ENCODE measurements at regions not wholly inside any gene's neighbourhood (a gene's known extent, or its start where the extent isn't known, plus 50 kb on each side); places are given as distances from the start of the nearest gene placed in this dataset.
A peak's percentile ranks its signal among the peaks of the same experiment; 100 is the strongest.

DNA sequence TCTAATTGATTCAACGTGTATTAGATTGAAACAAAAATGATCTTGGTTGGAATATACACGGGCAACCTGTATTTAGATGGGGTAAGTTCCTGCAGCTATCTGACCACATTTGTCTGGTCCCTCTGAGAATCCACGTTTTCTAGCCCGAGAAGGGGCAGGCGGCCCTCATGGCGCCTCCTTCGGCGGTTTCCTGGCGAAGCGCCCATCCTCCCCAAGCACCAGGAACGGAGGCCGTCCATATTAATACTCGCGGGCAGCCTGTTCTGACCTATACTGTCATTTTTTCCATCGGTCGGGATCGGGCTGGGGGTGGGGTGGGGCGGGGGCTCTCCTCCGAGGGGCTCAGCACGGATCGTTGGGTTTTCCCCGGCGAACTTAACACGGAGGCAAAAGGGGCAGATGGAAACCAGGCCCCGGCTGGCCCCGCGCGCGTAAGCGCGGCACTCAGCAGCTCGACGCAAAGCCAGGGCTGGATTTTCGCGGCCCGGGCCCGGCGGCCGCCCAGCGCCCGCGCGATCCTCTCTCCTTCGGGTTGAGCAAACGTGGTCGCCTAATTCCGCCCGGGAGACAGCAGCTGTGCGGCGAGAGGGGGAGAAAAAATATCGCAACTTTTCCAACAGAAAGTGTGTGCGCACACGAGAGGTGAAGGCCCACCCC is 77.2 kb upstream of the BCOR start:
- peak; percentile 48 for DNase-seq

DNA sequence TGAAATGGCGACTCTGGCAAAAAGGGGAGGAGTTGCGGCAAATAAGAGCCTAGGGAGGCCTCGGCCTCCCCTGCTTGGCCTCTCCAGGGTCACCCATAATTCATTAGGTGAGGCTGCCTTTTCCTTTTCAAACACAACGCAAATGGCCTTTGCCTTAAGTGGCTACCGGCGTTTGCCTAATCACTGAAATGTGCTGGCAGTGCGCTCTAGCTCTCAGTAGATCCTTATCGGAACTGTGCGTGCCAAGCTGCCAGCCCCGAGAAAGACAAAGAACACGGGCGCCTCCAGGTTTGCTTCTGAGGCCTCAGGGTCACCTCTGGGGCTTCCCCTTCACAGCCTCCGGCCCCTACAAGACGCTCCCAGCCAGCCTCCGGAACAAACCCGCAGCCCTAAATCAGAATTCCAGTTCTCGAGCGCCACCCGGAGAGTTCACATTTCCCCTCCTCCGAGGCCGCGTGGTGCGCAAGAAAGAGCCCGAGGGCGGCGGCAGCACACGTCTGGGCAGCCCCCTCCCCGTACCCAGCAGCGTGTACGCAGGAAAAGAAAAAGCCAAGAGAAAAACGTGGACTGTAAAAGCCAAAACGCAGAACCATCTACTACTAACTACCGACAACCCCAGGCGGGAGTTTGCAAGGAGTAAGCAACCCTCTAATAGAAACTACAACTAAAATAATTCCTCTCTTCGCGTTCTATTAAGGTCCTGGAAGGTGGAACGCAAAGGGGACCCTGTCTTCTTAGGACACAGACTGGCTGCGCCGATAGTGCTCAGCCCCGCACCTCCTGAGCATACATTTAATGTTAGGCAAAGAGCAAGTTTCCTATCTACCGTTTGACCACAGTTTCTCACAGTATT is 76.5 kb upstream of the BCOR start:
- DNase-seq, result peak; percentile 36

DNA sequence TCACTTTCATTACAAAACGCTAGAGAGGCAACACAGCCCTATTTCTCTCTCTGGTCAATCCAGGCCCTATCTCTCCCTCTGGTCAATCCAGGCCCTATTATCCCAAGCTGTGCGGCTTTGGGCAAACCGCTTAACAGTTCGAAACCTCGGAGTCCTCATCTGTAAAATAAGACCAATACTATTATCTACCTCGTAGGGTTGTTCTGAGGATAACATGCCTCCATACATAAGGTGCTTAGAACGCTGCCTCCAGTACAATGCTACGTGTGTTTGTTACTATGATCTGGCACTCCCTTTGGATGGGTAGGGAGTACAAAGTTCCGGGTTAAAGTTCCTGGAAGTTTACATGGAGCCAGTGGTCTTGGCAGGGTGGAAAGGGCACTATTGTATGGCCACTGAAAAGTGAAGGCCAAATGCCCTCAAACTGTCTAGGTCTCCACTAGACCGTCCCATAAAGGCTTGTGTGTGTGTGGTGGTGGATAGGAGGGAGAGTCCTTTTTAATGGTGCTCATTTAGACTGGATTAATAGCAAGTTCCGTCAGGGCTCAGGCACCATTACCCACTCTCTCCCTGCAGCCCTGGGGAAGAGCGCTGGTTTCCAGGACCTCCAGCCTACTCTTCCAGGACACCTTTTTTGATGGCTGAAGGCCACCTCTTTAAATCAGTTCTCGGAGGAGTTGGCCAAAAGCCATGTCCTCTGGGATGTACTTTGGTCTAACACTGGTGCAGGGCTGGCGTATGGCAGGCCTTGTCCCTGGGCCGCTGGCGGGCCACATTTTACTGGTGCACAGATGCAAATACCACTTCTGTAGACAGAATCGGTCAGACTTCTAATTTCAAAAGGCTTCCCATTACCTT is 75.6 kb upstream of the BCOR start:
- no peak for DNase-seq

DNA sequence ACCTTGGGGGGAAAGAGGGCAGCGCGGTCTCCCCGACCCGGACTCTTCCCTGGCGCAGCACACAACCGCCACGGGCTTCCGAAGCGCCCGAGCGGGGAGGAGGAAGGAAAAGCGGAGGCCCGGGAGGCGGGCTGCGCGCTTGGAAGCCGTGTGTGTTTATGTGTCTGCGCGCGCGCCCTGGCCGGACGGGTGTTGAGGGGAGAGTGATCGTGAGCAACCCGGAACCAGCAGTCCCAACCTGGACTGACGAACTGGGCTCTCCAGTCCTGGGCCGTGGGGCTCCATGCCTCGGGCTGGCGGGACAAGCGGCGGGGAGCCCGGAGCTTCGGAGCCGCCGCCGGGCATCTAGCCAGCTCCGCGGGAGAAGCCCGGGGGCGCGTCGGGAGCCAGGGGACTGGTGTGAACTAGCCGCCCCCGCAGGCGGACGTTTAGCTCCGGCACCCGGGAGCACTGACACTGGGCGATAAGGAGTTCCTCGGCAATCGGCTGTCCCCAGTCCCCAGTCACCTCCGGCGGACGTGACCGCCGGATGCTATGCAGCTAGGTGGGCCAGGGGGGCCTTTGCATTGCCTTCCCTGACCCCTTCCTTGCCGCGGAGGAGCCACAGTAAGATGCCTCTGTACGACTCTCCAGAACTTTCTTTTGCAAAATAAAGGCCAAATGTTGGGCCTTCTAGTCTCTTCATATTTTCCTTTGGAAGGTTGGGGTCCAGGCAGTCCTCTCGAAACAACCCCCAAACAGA is 74.8 kb upstream of the BCOR start:
- DNase-seq, result no peak

DNA sequence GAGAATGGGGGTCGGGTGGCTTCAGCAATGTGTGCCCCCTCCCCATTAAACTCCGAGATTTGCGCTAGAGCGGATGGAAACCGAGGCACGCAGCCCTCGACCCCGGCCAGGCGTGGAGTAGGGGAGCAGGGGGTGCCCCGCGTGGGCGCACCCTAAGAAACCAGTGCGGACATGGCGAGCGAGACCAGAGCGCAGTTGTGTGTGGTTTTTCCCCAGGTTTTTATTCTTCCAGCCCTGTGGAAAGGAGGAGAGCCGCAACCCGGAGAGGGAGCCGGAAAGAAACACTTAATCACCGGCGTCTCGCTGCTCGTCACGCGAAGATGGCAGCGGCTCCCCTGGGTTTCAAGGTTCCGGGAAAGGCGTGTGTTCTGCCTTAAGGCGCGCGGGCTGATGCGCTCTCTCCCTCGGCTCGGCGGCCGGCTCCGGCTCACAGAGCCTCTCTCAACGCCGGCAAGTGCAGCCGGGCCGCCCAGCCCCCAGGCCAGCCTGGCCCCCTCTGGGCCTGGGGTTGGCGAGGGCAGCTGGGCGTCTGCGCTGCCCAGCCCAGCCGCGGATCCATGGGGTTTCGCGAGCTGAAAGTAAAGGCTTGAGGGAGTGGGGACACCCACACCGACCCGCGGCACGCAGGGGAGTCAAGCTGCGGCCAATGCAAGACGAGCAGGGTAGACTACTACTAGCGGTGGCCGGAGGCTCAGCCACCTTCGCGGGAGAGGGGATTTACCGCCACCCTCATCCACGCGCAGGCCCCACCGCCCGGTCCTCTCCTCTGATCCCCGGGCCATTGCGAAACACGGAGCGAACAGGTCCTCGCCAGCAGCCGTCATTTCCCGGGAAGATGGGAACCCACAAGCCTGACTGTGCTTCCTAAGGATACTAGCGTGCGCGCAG is 74.0 kb upstream of the BCOR start:
- no peak for DNase-seq

DNA sequence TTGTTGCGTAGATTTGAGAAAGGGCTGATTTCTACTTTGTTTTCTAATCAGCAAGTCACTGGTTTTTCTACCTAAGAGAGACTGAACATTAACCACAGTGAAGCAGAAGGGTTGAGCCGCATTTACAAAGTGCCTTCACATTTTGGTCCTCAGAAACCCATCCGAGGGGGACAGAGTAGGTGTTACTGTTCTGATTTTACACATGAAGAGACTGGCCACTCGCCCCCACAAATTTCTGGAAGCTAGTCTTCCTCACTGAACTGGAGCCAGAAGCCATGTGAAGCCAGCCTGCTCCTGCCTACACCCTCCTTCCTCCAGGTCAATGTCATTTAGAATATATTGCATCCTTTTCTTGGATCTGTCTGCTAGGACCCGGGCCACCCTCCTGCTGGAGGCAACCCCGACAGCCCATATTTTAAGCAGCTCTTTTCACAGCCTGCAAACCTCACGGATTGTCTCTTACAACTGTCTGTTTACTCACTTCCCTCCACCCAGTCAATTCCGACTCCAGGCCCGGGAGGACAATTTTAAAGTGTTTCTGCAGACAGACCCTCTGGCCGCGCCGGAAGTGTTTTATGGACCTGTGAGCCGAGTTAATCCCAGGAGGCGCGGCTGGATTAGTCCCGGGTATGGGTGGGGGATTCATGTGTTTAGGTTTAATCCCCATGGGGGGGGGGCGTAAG is 73.2 kb upstream of the BCOR start:
- no peak for DNase-seq

DNA sequence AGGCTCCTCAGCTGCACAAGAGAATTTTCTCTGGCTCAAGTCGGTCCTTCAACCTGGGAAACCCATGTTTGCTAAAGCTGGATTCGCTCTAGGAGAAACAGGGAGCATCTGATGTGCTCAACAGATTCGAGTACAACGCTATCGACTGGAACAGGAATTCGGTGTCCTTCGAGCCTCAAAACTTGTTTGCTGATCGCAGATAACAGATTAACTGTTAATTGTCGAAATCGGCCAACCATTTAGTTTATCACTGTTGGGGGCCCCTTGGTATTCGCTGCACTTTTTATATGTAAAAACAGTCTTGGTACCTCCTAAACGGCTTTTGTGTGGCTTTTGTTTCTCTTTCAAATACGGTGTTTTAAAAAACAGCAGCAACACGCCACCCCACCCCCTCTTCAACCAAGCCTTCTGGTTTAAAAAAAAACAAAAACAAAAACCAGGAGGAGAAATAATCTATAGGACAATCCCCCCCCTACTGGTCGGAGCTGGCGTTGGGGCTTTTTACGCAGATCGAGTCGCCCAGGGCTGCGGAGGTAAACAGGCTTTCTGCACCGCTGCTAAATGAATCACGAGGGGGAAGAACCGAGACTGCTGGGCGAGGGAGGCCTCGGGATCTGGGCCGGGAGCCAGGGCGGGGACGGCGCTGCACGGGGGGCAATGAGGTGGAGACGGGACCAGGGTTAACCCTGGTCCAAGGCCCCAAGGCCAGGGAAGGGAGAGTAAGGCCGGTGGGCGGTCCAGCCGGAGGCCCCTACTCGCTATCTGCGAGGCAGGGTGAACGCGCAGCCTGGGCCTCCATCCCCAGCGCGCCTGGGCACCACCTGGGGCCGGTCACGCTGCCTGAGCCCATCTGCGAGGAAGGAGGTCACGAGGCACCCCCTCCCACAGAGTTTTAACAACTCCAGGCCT is 71.7 kb upstream of the BCOR start:
- DNase-seq, result peak; percentile 33

DNA sequence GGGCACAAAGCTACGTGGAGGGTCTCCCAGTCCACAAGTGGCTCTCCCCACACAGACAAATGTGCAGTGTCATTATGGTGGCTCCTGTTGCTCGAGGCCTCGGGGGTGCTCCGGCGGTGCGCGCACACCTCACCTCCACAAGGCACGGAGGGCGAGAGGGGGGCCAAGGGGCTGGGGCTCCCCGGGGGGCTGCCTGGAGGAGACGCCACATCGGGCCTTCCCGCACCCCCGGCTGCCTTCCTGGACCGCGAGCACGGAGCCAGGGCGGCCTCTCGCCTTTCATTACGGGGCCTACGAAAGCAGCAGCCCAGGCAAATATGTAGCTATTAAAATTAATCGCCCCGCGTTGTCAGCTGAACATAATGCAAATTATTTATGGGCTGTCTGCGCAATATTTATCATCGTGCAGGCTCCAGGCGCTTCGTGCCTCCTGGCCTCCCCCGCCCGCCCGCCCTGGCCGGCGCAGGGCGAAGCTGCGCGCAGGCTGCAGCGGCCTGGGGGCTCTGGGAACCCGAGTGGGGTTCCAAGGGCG is 70.8 kb upstream of the BCOR start:
- no peak for DNase-seq

DNA sequence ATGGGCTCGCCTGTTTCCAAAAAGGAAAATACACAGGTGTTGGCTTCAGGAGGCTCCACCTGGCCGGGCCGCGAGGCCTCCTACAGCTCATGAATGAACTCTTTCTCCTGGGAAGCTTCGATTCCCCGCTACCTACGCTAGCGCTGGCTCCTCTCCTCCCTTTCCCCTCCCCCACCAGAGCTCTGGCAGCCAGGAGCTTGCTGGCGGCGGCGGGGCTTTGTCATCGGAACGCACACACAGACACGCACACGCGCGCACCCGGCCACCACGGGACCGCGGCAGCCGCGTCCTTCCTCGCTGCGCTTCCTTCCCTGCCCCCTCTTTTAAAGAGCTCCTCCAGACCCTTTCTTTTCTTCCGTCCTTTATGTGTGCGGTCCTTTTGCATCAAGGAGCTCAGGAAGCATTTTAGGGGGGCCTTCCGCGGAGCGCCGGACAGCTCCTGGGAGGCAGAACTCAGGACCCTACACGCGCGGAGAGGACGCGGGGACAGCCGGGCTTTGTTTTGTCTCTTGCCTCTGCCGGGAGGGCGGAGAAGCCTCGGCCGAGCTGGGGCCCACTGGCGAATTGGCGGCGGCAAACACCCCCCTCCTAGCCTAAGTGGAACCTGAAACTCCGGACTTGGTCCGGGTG is 70.2 kb upstream of the BCOR start:
- DNase-seq, result no peak

DNA sequence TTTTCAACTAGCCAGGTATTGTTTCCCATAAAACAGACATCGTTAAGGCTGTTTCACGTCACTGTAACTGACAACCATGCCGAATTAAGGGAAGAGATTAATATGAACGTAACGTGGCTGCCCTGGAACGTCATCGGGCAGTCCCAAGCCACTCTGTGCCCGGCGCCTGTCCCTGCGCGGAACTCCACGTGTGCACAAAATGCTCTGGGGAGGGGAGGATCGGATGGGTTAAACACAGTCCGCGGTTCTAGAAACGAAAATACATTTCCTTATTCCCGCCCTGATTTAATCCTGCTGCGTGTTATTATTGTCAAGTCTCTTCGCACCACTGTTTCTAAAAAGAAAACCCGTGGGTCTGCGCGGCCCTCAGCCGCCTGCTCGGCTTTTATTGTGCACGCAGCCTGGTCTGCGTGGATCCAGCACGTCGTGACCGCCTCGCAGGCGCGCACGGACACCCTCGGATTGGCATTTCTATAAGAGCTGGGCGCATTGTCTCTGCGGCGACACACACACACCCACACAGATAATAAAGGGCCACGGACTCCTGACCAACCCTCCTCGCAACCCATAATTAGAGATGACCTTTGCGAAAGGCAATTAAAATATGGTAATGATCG is 69.6 kb upstream of the BCOR start:
- DNase-seq, result no peak

DNA sequence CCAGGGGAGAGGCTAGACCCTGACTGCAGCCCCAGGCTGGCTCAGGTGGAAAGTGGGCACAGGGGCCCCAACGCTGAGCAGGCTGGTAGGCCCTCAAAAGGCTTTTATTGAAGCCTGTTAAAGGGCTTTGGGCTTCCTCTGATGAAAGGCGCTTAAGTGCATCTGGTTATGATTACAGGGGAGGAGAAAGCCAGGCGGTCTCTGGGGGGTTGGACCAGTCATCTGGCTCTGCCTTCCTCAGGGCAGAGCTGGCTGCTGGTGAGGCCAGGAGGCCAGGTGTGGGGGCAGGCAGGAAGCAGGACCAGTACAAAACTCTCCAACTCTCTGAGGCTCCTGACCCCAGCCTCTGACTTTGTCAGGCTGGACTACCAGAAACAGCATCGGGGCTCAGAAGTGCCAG is 68.8 kb upstream of the BCOR start:
- no peak for DNase-seq

DNA sequence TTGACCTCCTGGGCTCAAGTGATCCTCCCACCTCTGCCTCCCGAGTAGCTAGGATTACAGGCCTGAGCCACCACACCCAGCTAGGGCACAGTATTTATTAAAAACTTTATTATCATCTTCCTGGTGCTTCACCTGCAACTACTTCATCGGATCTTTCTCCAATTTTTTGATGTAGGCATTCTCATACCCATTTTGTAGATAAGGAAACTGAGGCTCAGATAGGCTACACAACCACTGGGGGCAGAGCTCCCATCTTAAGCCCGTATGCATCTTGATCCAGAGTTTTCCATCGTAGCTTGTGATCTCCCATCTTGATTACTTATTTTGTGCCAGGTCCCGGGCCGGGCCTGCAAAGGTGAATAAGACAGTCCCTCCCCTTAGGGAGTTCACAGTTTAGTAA is 68.1 kb upstream of the BCOR start:
- no peak for DNase-seq

DNA sequence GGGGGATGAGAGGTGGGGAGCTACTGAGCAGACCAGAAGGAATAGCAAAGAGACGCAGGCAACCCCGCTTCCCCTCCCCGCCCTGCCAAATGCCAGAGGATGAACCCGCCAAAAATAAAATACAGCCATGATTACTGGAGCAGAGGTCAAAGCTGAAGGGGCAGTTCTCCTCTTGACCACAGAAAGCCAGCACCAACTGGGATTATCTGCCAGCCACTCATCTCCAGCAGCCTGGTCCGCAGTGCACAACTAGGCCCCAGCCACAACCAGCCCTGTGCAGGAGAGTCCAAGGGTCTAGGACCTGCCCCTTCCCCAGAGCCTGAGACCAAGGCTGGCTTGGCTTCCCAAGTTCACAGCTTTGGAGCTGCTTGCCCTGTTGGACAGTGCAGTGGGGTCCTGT is 67.4 kb upstream of the BCOR start:
- no peak for DNase-seq

DNA sequence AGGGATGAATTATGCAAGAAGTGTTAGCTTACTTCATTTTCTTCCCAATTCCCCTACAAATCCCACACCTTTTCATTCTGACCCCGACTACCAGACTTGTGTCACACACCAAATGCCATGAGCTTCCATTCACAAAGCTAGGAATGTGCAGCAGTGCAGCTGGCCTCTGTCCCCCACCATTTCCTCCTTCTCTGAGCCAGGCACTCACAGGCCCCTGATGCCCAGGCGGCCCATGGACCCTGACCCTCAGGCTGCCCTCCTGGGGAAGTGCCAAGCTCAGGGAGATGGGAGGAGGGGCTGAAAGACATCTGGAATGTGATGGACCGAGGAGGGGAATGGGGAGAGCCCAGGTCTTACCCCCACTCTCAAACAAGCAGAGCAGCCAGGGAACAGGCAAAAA is 67.0 kb upstream of the BCOR start:
- no peak for DNase-seq

DNA sequence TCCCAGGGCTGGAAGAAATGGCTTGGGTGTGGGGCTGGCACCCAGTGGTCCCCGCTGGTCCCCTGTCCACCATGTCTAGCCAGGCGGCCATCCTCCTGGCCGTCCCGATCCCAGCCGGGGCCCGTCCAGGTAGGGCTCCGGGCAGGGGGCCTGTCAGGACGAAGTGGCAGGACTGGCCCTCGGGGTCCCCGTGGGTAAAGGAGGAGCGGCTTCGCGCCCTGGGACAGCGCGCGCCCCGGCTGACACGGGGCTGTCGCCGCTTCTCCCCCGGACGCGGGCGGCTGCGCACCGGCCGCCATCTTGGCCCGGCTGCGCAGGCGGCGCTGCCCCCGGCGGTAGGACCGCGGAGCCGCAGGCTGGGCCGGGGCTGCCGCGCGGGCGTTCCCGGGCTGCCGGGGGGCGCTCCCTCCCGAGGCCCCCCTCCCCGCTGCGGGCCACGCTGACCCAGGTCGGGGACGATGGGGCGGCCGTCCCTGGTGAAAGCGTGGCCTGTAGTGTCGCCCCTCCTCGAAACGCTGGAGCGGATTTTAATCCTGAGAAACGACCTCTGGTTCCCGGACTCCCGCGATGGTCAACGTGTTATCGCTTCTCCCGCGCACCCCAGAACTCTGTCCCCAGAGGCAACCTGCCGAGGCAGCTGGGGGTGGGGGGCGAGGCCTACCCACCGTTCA is 60.4 kb upstream of the BCOR start:
- no peak for DNase-seq

DNA sequence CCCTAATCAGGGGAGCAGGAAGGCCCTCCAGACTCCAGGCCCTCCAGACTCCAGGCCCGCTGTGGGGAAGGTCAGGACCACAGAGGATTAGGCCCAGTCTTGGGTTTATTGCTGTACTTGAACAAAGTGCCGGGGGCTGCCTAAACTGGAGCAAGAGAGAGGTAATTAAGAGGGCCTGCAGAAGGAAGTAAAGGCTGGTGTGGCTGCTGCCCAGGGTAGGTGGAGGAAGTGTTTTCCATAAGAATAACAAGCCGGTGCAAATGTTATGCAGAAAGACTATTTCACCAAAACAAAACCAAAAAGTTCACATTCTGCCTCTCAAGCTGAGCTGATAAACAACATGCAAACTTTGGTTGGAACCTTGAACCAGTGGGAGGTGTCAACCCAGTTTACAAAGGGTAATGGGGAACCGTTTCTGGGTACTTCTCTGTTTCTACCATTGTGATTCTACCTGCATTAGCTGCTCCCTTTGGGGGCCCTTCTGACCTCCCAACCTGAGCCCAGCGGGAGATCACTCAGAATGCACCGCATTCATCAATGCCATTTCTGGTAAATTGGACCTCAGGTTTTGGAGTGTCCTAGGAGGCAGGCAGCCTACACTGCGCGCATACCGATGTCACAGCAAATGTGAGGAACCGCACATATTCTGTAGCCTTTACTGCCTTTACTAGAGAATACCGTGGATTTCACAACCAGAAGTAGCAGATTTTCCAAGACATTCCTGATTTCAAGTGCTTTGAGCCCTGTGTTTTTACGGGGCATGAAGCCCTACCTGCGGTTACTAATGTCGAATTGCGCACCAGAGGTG is 59.7 kb upstream of the BCOR start:
- DNase-seq, result no peak

DNA sequence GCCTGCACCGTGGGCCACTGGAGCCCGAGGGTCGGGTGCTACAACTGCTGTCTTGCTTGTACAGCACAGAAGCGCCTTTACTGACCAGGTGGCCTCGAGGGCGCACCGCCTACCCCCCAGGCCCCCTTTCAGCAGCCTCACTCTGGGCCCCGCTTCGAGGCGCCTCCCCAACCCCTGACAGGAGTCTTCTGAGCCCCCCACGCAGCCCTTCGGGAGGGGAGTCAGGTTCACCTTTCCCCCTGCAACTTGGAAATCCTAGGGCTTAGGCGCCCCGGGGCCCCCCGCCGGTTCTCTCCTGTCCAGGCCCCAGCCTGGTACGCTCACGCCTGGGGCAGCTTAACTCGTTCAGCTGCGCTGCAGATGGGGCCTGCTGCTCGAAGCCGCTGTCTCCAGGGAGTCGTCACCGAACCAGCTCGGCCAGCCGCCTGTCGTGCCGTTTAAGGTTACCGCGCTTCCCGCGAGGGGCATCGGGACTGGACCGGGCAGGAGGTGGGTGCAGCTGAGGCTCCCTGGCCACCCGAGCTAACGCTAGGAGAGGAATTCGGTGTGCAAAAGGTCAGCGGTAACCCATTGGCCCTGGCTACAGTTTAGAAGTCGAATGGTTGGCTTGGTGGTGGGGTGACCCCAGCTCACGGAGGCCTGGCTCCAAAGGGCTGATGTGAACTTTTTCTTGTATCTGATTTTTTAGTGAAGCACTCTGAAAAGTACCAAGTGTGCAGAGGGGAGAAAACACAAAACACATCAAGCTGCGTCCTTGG is 58.9 kb upstream of the BCOR start:
- no peak for DNase-seq

All from SHP77 treated with DMSO at 0.1 percent for 48 hours (cell line).